Activated CD4-positive, alpha-beta T cell treated with anti-CD3 and anti-CD28 coated beads, Interleukin-2, Interleukin-4, amounts not matched to agents 100 ng/mL and 50 ng/mL, durations not matched to agents 16 hours and 8 hours (primary cell): ENCODE measurements at regions not wholly inside any gene's neighbourhood (a gene's known extent, or its start where the extent isn't known, plus 50 kb on each side); places are given as distances from the start of the nearest gene placed in this dataset.
"Not testable (repeated sequence)": the region's sequence is repeated elsewhere in the genome, so short reads cannot be mapped to it uniquely, and the experiment has no call there.

ENCODE experiments used
- DNase-seq: peaks from one replicate; pipeline ENCODE4 v3.0.0-alpha.2; 2020; ENCODE audit warnings: low spot score

GRCh38 chr12:34606749-34607519, 584.6 kb downstream of the ALG10 start:
- DNase-seq, result no peak

- DNase-seq, result no peak
These were observed 585.4 kb downstream of the ALG10 start for GRCh38 chr12:34607520-34608195.

- not testable (repeated sequence) for DNase-seq
These were observed 591.7 kb downstream of the ALG10 start for GRCh38 chr12:34613988-34614387.

GRCh38 chr12:34625116-34625515, 602.8 kb downstream of the ALG10 start:
- peak; percentile 7 for DNase-seq

GRCh38 chr12:34626363-34627157, 604.3 kb downstream of the ALG10 start:
- DNase-seq, result no peak
